H1 (cell line): ENCODE measurements at regions not wholly inside any gene's neighbourhood (a gene's known extent, or its start where the extent isn't known, plus 50 kb on each side); places are given as distances from the start of the nearest gene placed in this dataset.

ENCODE experiments used
- CTCF ChIA-PET: fragments of 300-600 bp; sonication (Branson Sonifier 250); formaldehyde crosslinking; loops from one replicate; lab custom pipeline; 2021; ENCODE audit not compliant: partially characterized antibody; lab: Charles Lee
- POLR2A ChIA-PET: fragments of 300-600 bp; sonication (Branson Sonifier 250); formaldehyde crosslinking; loops from one replicate; lab custom pipeline; 2021; ENCODE audit warnings: inconsistent platforms; ENCODE audit not compliant: partially characterized antibody; lab: Charles Lee
- DNase-seq, 2 experiments: peaks; one replicate each; pipeline versions ENCODE4 v3.0.0 to v3.0.0-alpha.2; 2010 to 2022; ENCODE audit warnings: low spot score in 2 of 2, low read depth in 1 of 2, mixed read lengths in 1 of 2
- FAIRE-seq: peaks from 2 replicates; lab custom pipeline; 2011; peaks lifted over from hg19 to GRCh38; lab: Jason Lieb, UNC
- H2AFZ ChIP-seq: 2 replicates; pipeline ENCODE4 v1.8.1; 2012; ENCODE audit warnings: low read length, inconsistent platforms
- H2AK5ac ChIP-seq: 2 replicates; pipeline ENCODE4 v1.6.1; 2013; ENCODE audit warnings: low read depth, low read length
- H2BK120ac ChIP-seq: replicated peaks from 2 replicates; pipeline ENCODE3; 2013; ENCODE audit warnings: low read depth, low read length, inconsistent platforms
- H2BK12ac ChIP-seq: 2 replicates; pipeline ENCODE4 v1.6.1; 2013; ENCODE audit warnings: low read depth, low read length
- H2BK15ac ChIP-seq: 2 replicates; pipeline ENCODE4 v1.6.1; 2013; ENCODE audit warnings: low read length
- H2BK20ac ChIP-seq: 2 replicates; pipeline ENCODE4 v1.6.1; 2013; ENCODE audit warnings: low read length
- H2BK5ac ChIP-seq: 2 replicates; pipeline ENCODE4 v1.6.1; 2013; ENCODE audit warnings: low read depth, low read length
- H3K14ac ChIP-seq: 2 replicates; pipeline ENCODE4 v1.6.1; 2013; ENCODE audit warnings: inconsistent platforms; ENCODE audit not compliant: insufficient read length
- H3K18ac ChIP-seq: 2 replicates; pipeline ENCODE4 v1.6.1; 2013; ENCODE audit warnings: low read length; ENCODE audit errors: extremely low read depth
- H3K23ac ChIP-seq: 2 replicates; pipeline ENCODE4 v1.6.1; 2013; ENCODE audit warnings: inconsistent platforms; ENCODE audit not compliant: insufficient read length
- H3K23me2 ChIP-seq: 2 replicates; pipeline ENCODE4 v1.6.1; 2013; ENCODE audit warnings: low read depth, low read length
- H3K27ac ChIP-seq: 2 replicates; pipeline ENCODE4 v1.6.1; 2011; ENCODE audit warnings: low read depth, low read length, inconsistent platforms
- H3K27me3 ChIP-seq, 4 experiments: replicated peaks in 1 of 4; 1 replicate in 1 of 4; 2 replicates in 3 of 4; pipeline versions ENCODE4 v1.6.1 to v1.8.1; 2011 to 2013; ENCODE audit warnings: low read length in 3 of 4, mild to moderate bottlenecking in 3 of 4, inconsistent platforms in 2 of 4, mixed read lengths in 2 of 4, moderate library complexity in 1 of 4; ENCODE audit not compliant: control insufficient read depth in 3 of 4, insufficient read depth in 3 of 4; ENCODE audit errors: extremely low read depth in 1 of 4
- H3K36me3 ChIP-seq, 4 experiments: 2 replicates each; pipeline versions ENCODE4 v1.6.1 to v1.8.1; 2011 to 2013; ENCODE audit warnings: mild to moderate bottlenecking in 4 of 4, low read length in 3 of 4, moderate library complexity in 2 of 4, control low read depth in 1 of 4, inconsistent platforms in 1 of 4; ENCODE audit not compliant: insufficient read depth in 4 of 4, control insufficient read depth in 2 of 4
- H3K4ac ChIP-seq: replicated peaks from 2 replicates; pipeline ENCODE3; 2013; ENCODE audit warnings: low read length, low read depth, mixed read lengths, inconsistent platforms; ENCODE audit not compliant: insufficient read length
- H3K4me1 ChIP-seq, 4 experiments: replicated peaks in 1 of 4; 1 replicate in 1 of 4; 2 replicates in 3 of 4; pipeline versions ENCODE4 v1.6.1 to v1.8.1; 2011 to 2013; ENCODE audit warnings: low read length in 3 of 4, inconsistent platforms in 2 of 4, mixed read lengths in 1 of 4; ENCODE audit not compliant: insufficient read depth in 4 of 4, control insufficient read depth in 3 of 4
- H3K4me2 ChIP-seq, 2 experiments: 2 replicates each; pipeline versions ENCODE4 v1.6.1 to v1.8.1; 2011 to 2013; ENCODE audit warnings: low read depth in 2 of 2, low read length in 2 of 2, control low read depth in 1 of 2, inconsistent platforms in 1 of 2, mild to moderate bottlenecking in 1 of 2; ENCODE audit not compliant: insufficient read depth in 1 of 2
- H3K4me3 ChIP-seq, 4 experiments: fragments of 200-600, 300-600 bp in 1 of 4; sonication (generic), shearing (Covaris generic), sonication (Bioruptor Twin) in 1 of 4; 2 replicates each; pipeline versions ENCODE4 v1.5.1 to v1.8.1; 2011 to 2016; ENCODE audit warnings: low read length in 4 of 4, low read depth in 3 of 4, control low read depth in 2 of 4, inconsistent platforms in 2 of 4, mild to moderate bottlenecking in 2 of 4, mixed read lengths in 1 of 4, moderate library complexity in 1 of 4; ENCODE audit not compliant: insufficient read depth in 2 of 4; ENCODE audit errors: extremely low read depth in 1 of 4
- H3K56ac ChIP-seq: replicated peaks from 2 replicates; pipeline ENCODE3; 2013; ENCODE audit warnings: low read depth, mild to moderate bottlenecking, mixed read lengths, low read length, inconsistent platforms; ENCODE audit not compliant: insufficient read length
- H3K79me1 ChIP-seq: 2 replicates; pipeline ENCODE4 v1.6.1; 2013; ENCODE audit warnings: low read depth, low read length, control low read depth
- H3K79me2 ChIP-seq, 2 experiments: 2 replicates each; pipeline versions ENCODE4 v1.6.1 to v1.8.1; 2012 to 2013; ENCODE audit warnings: low read length in 2 of 2, mild to moderate bottlenecking in 2 of 2, inconsistent platforms in 1 of 2; ENCODE audit not compliant: insufficient read depth in 2 of 2, control insufficient read depth in 1 of 2
- H3K9ac ChIP-seq, 4 experiments: replicated peaks in 1 of 4; 1 replicate in 1 of 4; 2 replicates in 3 of 4; pipeline versions ENCODE4 v1.6.1 to v1.8.1; 2011 to 2013; ENCODE audit warnings: low read depth in 3 of 4, low read length in 3 of 4, control low read depth in 2 of 4, mild to moderate bottlenecking in 2 of 4, moderate library complexity in 2 of 4, inconsistent platforms in 1 of 4; ENCODE audit errors: extremely low read depth in 1 of 4
- H3K9me3 ChIP-seq, 2 experiments: 2 replicates each; pipeline versions ENCODE4 v1.6.1 to v1.8.1; 2012 to 2013; ENCODE audit warnings: mild to moderate bottlenecking in 2 of 2, moderate library complexity in 2 of 2, control low read depth in 1 of 2, inconsistent platforms in 1 of 2, low read depth in 1 of 2, low read length in 1 of 2, mixed read lengths in 1 of 2; ENCODE audit not compliant: insufficient read depth in 2 of 2
- H4K20me1 ChIP-seq, 2 experiments: replicated peaks in 1 of 2; 2 replicates each; pipeline versions ENCODE3 to v1.8.1; 2011 to 2013; ENCODE audit warnings: inconsistent platforms in 2 of 2, low read length in 2 of 2, mild to moderate bottlenecking in 1 of 2; ENCODE audit not compliant: insufficient read depth in 2 of 2, control insufficient read depth in 1 of 2
- H4K5ac ChIP-seq: 2 replicates; pipeline ENCODE4 v1.6.1; 2013; ENCODE audit warnings: low read length, low read depth, mixed read lengths, inconsistent platforms; ENCODE audit not compliant: insufficient read length
- H4K8ac ChIP-seq: 2 replicates; pipeline ENCODE4 v1.8.0; 2013; ENCODE audit warnings: mild to moderate bottlenecking, moderate library complexity, low read length, inconsistent platforms; ENCODE audit not compliant: insufficient read depth; ENCODE audit errors: extremely low read depth
- H4K91ac ChIP-seq: replicated peaks from 2 replicates; pipeline ENCODE3; 2013; ENCODE audit warnings: low read length, mixed read lengths, inconsistent platforms; ENCODE audit not compliant: insufficient read length
- WGBS, 2 experiments: shearing (Covaris generic) in 1 of 2; methylation state at CpG; one replicate each; pipeline versions ENCODE4 v1.1.6 to v1.1.7; 2013 to 2015; ENCODE audit warnings: low lambda C conversion rate in 2 of 2, mixed read lengths in 2 of 2, inconsistent platforms in 1 of 2, low coverage in 1 of 2, missing lambda C conversion rate in 1 of 2; ENCODE audit not compliant: insufficient replicate concordance in 2 of 2, insufficient coverage in 1 of 2, insufficient read length in 1 of 2; ENCODE audit errors: extremely low coverage in 1 of 2, missing lambda C conversion rate in 1 of 2; 5-methylcytosine and 5-hydroxymethylcytosine counted together
- TF ChIP-seq, protein P1 (sequence below): fragments of 300-600 bp; sonication (generic); IDR thresholded peaks from 2 replicates; pipeline ENCODE4 v1.7.1; 2012; ENCODE audit warnings: low read length, moderate library complexity, mild to moderate bottlenecking, inconsistent platforms; ENCODE audit not compliant: insufficient replicate concordance

GRCh38 chrX:122133478-122133877, 1050.6 kb upstream of the GRIA3 start:
- no peak overlapping the region for H2AFZ ChIP-seq
- 82% methylated on average over 1 of the region's 1 CpG; no CpG with 5 or more reads in 1 of the 2 experiments for WGBS, 2 experiments
- no peak for FAIRE-seq
- TF ChIP-seq, protein P1, sequence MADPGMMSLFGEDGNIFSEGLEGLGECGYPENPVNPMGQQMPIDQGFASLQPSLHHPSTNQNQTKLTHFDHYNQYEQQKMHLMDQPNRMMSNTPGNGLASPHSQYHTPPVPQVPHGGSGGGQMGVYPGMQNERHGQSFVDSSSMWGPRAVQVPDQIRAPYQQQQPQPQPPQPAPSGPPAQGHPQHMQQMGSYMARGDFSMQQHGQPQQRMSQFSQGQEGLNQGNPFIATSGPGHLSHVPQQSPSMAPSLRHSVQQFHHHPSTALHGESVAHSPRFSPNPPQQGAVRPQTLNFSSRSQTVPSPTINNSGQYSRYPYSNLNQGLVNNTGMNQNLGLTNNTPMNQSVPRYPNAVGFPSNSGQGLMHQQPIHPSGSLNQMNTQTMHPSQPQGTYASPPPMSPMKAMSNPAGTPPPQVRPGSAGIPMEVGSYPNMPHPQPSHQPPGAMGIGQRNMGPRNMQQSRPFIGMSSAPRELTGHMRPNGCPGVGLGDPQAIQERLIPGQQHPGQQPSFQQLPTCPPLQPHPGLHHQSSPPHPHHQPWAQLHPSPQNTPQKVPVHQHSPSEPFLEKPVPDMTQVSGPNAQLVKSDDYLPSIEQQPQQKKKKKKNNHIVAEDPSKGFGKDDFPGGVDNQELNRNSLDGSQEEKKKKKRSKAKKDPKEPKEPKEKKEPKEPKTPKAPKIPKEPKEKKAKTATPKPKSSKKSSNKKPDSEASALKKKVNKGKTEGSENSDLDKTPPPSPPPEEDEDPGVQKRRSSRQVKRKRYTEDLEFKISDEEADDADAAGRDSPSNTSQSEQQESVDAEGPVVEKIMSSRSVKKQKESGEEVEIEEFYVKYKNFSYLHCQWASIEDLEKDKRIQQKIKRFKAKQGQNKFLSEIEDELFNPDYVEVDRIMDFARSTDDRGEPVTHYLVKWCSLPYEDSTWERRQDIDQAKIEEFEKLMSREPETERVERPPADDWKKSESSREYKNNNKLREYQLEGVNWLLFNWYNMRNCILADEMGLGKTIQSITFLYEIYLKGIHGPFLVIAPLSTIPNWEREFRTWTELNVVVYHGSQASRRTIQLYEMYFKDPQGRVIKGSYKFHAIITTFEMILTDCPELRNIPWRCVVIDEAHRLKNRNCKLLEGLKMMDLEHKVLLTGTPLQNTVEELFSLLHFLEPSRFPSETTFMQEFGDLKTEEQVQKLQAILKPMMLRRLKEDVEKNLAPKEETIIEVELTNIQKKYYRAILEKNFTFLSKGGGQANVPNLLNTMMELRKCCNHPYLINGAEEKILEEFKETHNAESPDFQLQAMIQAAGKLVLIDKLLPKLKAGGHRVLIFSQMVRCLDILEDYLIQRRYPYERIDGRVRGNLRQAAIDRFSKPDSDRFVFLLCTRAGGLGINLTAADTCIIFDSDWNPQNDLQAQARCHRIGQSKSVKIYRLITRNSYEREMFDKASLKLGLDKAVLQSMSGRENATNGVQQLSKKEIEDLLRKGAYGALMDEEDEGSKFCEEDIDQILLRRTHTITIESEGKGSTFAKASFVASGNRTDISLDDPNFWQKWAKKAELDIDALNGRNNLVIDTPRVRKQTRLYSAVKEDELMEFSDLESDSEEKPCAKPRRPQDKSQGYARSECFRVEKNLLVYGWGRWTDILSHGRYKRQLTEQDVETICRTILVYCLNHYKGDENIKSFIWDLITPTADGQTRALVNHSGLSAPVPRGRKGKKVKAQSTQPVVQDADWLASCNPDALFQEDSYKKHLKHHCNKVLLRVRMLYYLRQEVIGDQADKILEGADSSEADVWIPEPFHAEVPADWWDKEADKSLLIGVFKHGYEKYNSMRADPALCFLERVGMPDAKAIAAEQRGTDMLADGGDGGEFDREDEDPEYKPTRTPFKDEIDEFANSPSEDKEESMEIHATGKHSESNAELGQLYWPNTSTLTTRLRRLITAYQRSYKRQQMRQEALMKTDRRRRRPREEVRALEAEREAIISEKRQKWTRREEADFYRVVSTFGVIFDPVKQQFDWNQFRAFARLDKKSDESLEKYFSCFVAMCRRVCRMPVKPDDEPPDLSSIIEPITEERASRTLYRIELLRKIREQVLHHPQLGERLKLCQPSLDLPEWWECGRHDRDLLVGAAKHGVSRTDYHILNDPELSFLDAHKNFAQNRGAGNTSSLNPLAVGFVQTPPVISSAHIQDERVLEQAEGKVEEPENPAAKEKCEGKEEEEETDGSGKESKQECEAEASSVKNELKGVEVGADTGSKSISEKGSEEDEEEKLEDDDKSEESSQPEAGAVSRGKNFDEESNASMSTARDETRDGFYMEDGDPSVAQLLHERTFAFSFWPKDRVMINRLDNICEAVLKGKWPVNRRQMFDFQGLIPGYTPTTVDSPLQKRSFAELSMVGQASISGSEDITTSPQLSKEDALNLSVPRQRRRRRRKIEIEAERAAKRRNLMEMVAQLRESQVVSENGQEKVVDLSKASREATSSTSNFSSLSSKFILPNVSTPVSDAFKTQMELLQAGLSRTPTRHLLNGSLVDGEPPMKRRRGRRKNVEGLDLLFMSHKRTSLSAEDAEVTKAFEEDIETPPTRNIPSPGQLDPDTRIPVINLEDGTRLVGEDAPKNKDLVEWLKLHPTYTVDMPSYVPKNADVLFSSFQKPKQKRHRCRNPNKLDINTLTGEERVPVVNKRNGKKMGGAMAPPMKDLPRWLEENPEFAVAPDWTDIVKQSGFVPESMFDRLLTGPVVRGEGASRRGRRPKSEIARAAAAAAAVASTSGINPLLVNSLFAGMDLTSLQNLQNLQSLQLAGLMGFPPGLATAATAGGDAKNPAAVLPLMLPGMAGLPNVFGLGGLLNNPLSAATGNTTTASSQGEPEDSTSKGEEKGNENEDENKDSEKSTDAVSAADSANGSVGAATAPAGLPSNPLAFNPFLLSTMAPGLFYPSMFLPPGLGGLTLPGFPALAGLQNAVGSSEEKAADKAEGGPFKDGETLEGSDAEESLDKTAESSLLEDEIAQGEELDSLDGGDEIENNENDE = no peak

More at GRCh38 chrX:122133478-122133877, 1050.6 kb upstream of the GRIA3 start:
- Histone ChIP-seq H3K4me1 (no peaks in the 10 kb centered on the region), H4K20me1 (no peaks in the 10 kb centered on the region), H4K5ac (no peak overlapping the region), H3K14ac (no peak overlapping the region), H3K23me2 (no peaks in the 10 kb centered on the region), H3K4me3 (no peak overlapping the region), H4K91ac (no peak overlapping the region), H3K4ac (no peak overlapping the region), H3K23ac (no peak overlapping the region), H3K79me2 (no peaks in the 10 kb centered on the region), H2BK12ac (no peak overlapping the region), H3K79me1 (no peaks in the 10 kb centered on the region), H2BK5ac (no peak overlapping the region), H2BK20ac (no peak overlapping the region), H3K9ac (no peak overlapping the region), H2AK5ac (no peak overlapping the region), H3K27ac (no peak overlapping the region), H4K8ac (no peak overlapping the region), H3K36me3 (no peaks in the 10 kb centered on the region), H3K4me2 (no peak overlapping the region), H2BK15ac (no peak overlapping the region), H3K27me3 (no peaks in the 10 kb centered on the region), H2BK120ac (no peak overlapping the region), H3K18ac (no peak overlapping the region), H3K9me3 (no peaks in the 10 kb centered on the region), H3K56ac (no peak overlapping the region)
- POLR2A ChIA-PET = no interaction called here
- DNase-seq = no peak
- CTCF ChIA-PET = no interaction called here
